Stimulated activated CD8-positive, alpha-beta memory T cell treated with anti-CD3 and anti-CD28 coated beads, Interleukin-15, amount 100 ng/mL, for 48 hours (primary cell): ENCODE measurements at regions not wholly inside any gene's neighbourhood (a gene's known extent, or its start where the extent isn't known, plus 50 kb on each side); places are given as distances from the start of the nearest gene placed in this dataset.
"Not testable (repeated sequence)": the region's sequence is repeated elsewhere in the genome, so short reads cannot be mapped to it uniquely, and the experiment has no call there.

ENCODE experiments used
- DNase-seq, 2 donors: peaks; one replicate each; pipeline ENCODE4 v3.0.0-alpha.2; 2020; ENCODE audit warnings: low read depth in 2 of 2

DNA sequence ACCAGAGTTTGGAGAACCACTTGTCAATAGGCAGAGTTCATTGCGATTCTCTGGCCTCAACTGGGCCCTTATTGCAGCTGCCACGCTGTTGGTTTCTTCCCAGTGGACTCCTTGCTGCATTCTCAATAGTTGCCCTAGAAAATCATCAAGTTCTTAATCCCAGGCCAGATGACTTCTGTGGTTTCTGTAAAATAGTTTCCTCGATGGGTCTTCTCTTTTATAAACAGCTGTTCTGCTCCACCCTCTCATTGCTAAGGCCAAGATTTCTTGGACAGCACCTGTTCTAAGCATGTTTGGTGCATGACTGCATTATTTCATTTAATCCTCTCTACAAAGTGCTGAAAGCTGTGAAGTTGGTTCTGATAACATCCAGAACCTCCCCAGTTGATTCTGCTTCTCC is 131.0 kb downstream of the BCL2L11 start:
- DNase-seq, result no peak

DNA sequence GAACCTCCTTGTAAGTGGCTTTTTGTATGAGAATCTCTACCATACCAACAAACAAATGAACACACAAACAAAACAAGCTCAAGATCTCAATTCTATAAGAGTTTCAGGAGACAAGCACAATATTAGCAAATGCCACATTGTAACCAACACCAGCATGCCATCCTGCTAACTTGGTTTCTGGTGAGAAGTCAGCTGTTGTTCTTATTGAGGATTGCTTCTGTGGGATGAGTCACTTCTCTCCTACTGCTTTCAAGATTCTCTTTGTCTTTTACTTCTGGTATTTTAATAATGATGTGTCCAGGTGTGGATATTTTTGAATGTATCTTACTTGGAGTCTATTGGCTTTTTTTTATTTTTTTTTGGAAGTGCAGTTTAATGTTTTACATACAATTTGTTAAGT is 131.7 kb downstream of the BCL2L11 start:
- no peak for DNase-seq

DNA sequence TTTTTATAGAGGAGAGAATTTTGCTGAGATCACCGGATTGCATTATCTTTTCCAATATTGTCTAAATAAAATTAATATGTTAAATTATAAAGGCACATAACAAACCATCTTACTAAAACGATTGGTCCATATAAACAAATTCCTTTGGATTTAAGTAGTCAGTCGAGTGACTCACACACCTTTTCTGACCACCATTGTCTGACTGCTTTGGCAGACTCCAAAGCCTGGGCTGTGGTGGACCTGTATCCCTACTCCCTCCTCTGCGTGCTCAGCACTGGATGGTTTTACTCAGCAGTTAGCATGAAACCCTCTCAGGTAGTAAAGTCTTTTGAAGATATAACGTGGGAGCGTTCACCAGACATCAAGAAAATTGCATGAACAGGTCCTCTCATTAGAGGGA is 134.2 kb downstream of the BCL2L11 start:
- not testable (repeated sequence) for DNase-seq

DNA sequence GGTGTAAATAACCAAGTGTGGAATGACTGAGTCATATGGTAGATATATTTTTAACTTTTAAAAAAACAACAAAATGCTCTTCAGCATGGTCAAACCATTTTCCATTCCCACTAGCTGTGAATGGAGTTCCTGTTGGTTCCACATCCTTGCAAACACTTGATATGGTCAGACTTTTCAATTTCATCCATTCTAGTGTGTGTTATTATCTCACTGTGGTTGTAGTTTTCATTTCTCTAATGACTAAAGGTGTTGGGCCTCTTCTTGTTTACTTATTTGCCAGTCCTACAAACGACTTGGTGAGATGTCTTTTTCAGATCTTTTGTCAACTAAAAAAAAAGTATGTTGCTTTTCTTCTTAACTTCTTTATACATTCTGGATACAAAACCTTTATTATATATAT is 135.9 kb downstream of the BCL2L11 start:
- DNase-seq, result not testable (repeated sequence)

DNA sequence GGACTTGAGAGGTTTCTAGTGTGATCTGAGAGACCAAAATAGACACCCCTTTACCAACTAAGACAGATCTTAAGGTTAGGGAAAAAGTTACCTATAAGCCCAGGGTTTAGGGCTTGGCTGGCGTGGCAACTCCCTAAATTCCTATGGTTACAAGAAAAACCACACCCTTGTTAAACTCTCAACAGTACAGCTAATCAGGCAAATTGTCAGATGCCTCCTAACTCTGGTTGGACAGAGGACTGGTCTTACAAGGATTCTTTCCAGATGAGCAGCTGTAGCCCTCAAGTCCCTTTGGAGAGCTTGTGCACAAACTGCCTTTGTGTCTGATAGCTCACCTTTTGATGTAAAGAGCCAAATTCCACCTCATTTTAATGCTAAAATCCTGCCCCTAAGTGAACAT is 136.9 kb downstream of the BCL2L11 start:
- not testable (repeated sequence) for DNase-seq

DNA sequence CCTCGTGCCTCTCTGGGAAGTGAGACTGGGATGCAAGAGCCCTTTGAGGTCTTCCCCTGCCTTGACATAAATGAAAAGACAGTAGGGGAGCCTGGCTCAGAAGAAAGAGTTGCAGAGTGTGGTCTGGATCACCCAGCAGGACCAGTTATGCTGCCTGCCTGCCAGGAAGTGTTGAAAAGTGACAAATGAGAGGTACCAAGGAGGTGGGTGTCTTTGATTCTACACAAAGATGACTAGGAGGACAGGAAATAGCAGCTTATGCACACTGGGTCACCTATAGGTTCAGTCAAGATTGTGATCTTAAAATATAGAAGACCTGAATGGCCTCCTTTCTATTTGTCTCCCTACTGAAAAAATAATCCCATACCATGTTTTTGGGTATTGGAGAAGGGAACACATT is 137.6 kb downstream of the BCL2L11 start:
- not testable (repeated sequence) for DNase-seq

DNA sequence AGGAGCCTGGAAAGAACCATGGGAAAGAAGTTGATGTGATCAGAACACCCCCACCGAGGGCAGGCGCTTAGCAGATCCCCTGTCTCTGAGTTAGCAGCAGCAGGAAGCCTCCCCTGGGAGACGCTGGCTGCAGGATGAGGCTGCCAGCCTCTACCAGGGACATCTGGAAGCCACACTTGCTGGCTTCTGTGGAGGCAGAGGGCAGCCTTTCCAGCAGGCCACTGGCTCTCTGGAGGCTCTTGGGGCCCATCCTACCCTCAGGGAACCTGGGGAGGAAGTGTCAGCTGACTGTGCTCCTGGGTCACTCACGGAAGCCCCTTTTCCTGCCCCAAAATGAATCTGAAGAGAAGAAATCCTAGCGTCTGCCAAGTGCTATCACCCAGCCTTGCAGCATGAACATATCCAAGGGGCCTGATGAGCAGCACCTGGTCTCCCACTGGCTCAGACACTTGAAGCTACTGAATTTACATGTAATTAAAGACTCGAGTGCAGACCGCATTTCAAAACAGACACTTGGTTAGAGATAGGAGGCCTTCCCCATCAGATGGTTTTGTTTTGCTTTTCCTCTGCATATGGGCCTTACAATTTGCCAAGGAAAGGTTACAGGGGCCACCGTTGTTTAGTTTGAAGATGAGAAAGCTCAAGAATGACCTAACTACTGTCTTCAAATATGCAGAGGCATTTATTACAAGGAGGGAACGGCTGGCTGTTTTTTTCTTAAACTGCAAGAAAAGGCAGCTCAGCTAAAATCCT is 142.1 kb downstream of the BCL2L11 start:
- DNase-seq, result not testable (repeated sequence)

DNA sequence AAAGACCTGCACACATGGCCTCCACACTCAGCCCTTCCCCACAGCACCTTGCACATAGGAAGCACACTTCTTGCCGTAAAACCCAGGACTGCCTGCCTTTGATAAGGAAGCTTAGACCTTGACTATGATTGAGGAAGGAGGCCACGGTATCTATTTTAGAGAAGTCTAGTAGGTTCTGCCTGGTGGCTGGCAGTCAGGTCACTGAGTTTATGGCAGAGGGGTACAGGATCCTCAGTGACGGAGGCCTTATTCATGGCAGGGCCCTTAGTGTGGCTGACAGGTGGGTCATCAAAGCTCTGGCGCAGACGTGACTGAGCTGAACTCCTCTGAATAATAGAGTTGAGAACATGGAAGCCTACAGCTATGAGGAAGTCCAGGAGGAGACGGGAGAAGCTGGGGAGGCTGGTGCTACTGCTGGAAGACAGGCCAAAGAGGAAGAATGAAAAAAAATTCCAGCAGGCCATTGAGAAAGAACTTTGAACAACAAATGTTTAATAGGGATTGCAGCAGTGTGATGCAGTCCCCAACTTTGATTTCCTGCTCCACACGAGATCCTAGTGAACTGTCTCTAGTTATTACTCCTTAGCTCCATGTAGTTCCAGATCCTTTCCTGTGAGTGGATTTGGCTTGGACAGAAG is 142.8 kb downstream of the BCL2L11 start:
- DNase-seq, result not testable (repeated sequence)

DNA sequence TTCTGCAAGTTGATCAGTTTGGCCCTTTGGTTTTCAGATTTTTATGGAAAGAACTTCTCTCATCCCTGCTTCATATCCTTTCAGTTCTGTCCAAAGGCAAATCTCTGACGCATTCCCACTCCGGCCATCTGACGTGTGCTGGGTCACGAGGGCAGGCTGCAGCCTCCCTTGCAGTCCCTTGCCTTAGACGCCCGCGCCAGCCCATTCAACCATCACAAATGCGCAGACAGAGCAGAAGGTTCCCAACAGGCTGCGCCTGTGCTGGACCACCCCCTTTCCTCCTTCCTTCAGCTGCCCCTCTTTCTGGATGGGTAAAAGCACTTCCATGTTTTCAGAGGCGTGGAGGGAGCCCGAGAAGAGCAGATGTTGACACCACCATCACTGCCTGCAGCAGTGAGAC is 144.2 kb downstream of the BCL2L11 start:
- DNase-seq, result not testable (repeated sequence)

DNA sequence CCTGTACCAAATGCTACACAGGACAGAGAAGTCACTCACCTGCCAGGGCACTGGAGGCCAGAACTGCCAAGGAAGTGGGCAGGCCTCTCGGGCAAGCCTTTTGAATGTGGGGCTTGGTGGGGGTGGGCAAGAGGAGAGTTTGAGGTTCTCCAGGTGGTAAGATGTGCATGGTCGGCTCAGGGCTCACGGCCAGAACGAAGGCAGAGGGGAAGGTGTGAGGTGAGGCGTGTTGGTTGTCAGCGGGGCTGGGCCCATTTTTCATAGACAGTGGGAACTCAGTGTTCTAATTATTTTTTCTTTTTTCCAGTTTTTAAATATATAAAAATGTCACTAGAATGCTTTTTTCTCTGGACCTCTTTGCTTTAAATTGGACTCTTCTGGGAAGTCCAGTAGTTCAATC is 145.8 kb downstream of the BCL2L11 start:
- not testable (repeated sequence) for DNase-seq

DNA sequence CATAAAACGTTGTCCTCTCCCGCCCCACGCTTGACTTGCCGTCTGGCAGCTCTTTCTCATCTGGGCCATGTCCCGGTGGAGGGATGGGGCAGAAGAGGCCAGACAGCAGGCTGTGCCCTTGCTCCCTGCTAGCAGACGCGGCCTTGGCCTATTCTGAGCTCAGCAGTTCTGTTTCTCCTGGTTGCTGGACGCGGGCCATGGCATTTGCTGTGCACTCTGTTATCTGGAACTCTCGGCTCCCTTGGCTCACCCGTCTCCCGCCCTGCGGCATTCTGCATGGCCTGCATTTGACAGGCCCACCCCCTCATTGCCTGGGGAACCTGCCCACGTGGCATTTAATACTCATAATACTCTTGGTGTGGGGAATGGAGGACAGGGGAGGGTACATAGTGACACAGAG is 146.3 kb downstream of the BCL2L11 start:
- DNase-seq, result not testable (repeated sequence)

DNA sequence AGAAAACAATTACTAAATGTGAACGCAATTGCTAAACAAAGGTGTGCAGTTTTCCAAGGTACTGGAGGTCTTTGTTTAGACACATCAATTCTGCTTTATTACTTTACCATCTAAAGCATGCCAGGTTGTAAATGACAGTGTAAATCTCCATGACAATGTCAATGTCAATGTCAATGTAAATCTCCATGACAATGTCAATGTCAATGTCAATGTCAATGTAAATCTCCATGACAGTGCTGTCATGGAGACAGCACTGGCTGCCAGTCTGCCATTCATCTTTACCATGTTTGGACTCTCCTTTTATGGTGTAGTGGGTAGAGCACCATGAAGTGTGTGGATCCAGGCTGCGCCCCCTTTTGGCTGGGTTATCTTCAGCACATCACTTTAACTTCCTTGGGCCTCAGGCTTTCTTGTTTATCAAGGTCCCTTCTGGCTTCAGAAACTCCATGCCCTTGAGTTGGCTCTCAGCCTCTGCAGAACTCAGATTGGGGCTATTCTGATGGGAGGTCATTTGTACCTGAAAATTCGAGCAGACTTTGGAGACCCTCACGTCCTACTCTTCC is 149.1 kb downstream of the BCL2L11 start:
- DNase-seq, result not testable (repeated sequence)

DNA sequence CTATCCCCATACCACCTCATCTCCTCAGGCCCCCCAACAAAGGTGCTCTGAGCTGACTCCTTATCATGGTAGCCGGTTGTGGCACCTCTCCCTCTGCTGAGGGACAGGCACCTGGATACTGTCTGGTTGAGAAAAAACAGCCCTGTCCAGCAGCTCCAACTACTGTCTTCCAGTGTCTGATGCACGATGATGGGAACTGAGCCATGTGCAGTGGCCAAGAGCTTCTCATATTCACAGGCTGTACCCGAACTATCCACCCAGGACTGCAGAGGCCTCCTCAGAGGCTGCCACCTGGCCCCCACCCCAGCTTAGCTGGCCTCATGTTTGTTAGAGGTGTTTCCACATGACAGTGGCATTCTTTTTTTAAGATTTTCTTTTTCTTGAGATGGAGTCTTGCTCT is 149.9 kb downstream of the BCL2L11 start:
- not testable (repeated sequence) for DNase-seq

DNA sequence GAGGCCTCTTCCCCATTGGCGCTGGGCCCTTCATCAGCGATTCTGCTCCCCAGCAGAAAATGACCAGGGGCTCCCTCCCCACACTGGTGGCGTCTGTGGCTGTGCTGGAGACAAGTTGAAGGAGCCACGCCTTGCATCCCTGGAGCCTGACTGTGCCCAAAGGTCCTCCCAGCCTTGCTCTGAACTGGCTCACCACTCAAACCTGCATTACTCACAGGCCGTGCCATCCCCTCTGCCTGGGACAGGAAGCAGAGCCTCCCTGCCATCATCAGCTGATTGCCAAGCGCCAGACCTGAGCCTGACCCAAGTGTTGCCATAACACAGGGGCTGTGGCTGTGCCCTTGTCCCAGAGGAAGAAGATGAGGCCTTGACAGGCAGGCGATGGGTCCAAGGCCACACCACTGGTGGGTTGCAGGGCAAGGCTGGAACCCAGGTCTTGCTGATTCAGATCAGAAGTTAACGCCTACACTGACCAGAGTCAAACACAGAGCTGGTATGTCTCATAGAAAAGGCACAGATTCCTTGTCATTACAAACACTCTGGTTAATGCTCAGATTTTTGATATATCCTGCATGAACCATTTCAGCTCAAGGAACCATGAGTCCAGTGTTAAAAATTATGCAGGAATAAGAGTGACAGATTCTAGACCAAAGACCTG is 151.1 kb downstream of the BCL2L11 start:
- DNase-seq, result not testable (repeated sequence)

DNA sequence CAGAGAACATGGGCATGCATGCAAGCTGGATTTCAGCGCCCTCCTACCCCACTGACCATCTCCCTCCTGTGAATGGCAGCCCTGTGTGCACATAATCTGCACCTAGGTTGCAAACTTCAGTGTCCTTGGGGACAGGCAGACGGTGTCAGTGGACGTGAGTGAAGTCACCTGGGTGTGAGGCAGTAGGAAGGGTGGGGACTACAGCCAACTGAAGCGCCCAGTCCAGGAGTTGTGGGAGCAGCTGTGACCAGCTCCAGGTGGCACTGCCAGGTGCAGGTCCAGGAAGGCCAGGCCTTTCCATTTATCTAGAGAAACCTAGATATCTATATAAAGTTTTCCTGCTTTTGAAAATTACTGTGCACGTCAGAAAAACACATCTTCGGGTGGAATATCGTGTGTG is 152.3 kb downstream of the BCL2L11 start:
- DNase-seq, result not testable (repeated sequence)

DNA sequence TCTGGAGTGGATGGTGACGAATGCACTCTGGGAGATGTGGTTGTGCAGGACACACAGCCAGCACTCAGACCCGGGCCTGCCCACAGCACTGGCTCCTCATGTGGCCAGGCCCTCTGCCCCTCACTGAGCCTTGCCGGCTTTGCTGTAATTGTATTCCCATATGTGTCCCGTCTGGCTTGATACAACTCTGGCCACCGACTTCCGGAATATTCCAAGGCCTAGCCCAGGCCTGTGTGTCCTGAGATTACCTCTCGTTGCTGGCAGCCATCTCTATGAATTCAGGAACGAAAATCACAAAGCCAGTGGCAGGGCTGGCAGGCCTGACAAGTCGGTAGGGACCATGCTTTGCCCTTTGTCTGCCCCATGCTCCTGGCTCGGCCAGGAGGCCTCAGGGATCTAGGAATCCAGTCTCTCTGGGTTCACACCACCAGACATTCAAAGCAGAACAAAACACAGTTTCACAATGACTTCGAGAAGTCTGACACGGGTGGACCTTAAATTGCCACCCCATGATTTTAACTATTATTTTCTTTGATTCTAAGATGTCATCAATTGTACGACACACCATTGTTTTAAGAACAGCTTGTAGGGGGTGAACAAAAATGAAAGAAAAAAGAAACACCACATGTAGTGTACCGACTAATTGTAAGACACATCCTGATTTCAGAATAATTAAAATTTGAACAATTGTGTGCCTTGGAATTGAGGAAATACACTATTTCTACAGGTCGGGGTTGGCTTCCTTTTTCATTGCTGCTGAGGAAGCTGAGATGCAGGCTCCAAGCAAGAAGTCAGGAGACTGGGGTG is 154.5 kb downstream of the BCL2L11 start:
- DNase-seq, result not testable (repeated sequence)

DNA sequence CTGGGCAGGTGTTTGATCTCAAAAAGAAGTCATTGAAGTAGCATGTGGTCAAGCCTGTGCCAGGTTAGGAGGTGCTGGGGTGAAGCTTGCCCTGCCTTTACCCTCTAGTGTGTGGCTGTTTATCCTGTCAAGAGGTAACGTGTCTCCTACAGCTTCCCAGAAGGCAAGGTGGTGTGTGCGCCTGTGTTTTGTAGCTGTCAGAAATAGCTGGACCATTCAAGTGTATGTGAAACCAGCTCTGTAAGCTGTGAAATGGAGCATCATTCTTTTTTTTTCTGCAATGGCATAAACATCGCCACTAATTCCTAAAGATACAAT is 155.1 kb downstream of the BCL2L11 start:
- DNase-seq, result not testable (repeated sequence)

DNA sequence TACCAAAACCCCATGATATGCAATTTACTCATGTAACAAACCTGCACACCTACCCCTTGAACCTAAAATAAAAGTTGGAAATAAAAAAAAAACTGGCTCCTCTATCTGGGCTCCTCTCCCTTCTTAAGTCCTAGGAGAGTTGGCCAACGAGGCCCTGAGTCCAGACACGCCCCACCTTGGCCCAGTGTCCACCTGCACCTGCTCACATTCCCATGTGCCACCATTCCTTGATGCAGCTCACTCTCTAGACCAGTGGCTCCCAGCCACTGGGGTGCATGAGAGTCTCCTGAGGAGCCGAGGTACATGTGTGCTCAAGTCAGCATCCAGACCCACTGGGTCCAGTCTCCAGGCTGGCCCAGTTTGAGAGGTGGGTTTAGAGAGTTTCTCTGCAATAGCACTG is 157.4 kb downstream of the BCL2L11 start:
- DNase-seq, result not testable (repeated sequence)

DNA sequence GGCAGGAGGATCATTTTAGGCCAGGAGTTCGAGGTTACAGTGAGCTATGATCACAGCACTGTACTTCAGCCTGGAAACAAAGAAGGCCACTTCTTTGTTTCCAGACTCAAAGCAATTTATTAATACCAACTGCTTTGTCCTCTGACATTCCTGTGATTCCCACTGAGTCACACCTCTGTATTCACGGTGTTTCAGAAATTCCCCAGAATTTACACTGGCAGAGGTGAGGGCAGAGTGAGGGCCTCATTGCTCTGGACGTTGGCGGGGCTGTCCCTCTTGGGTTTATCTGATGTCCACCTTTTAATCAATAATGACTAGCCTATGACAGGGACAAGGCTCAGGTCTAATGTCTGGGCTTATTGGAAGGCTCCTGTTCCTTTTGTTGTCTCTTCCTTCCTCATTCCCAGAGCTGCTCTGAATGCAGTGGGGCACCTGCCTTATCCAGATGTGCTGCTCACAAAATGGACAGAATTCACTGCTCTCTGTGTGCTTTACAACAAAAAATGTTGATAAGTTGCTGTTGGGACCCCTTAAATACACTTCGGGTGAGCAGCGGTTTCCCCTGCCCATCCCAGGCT is 160.1 kb downstream of the BCL2L11 start:
- not testable (repeated sequence) for DNase-seq

DNA sequence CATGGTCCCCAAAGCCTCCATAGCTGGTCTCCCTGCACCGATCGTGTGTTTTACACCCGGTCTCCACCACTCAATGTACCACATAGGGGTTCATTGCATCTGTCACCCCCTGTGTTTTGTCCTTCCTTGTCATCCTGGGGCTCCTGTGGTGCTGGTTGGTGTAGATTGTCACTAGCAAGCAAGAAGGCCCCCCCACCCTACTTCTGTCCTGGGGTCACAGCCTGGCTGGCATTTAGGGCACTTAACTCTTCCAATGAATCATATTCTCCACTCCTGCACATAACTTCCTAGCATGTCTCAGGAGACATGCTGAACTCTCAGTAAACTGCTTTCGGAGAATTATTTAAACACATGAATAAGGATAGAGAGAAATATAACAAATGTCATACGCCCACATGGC is 161.4 kb downstream of the BCL2L11 start:
- DNase-seq, result not testable (repeated sequence)
